ENCODE measurements at regions not wholly inside any gene's neighbourhood (a gene's known extent, or its start where the extent isn't known, plus 50 kb on each side); places are given as distances from the start of the nearest gene placed in this dataset.
"Not testable (repeated sequence)": the region's sequence is repeated elsewhere in the genome, so short reads cannot be mapped to it uniquely, and the experiment has no call there.

- no peak for DNase-seq
Measured at GRCh38 chr12:25327321-25327720, 76.6 kb upstream of the KRAS start.

- no peak for DNase-seq
Measured at GRCh38 chr12:25326326-25326725, 75.6 kb upstream of the KRAS start.

- DNase-seq, result no peak
Measured at GRCh38 chr12:25324861-25325260, 74.1 kb upstream of the KRAS start.

- DNase-seq, result no peak
Measured at GRCh38 chr12:25323581-25323982, 72.9 kb upstream of the KRAS start.

GRCh38 chr12:25322918-25323531, 72.3 kb upstream of the KRAS start:
- DNase-seq, result no peak

- DNase-seq, result no peak
Measured at GRCh38 chr12:25322351-25322750, 71.6 kb upstream of the KRAS start.

GRCh38 chr12:25321772-25322171, 71.0 kb upstream of the KRAS start:
- DNase-seq, result no peak

- DNase-seq, result no peak
Measured at GRCh38 chr12:25320123-25321006, 69.6 kb upstream of the KRAS start.

GRCh38 chr12:25319233-25319984, 68.7 kb upstream of the KRAS start:
- no peak for DNase-seq

- DNase-seq, result no peak
Measured at GRCh38 chr12:25317553-25317952, 66.8 kb upstream of the KRAS start.

GRCh38 chr12:25315388-25315787, 64.7 kb upstream of the KRAS start:
- DNase-seq, result no peak

- DNase-seq, result not testable (repeated sequence)
Measured at GRCh38 chr12:25313266-25313990, 62.7 kb upstream of the KRAS start.

- no peak for DNase-seq
Measured at GRCh38 chr12:25311506-25311905, 60.8 kb upstream of the KRAS start.

- not testable (repeated sequence) for DNase-seq
Measured at GRCh38 chr12:25310071-25310470, 59.3 kb upstream of the KRAS start.

GRCh38 chr12:25308756-25309155, 58.0 kb upstream of the KRAS start:
- DNase-seq, result peak; percentile 60

- DNase-seq, result peak; percentile 32
Measured at GRCh38 chr12:25307818-25308217, 57.1 kb upstream of the KRAS start.

- peak; percentile 2 for DNase-seq
Measured at GRCh38 chr12:25301798-25302197, 51.1 kb upstream of the KRAS start.
